ENCODE measurements at regions not wholly inside any gene's neighbourhood (a gene's known extent, or its start where the extent isn't known, plus 50 kb on each side); places are given as distances from the start of the nearest gene placed in this dataset.
"Not testable (repeated sequence)": the region's sequence is repeated elsewhere in the genome, so short reads cannot be mapped to it uniquely, and the experiment has no call there.

- TF ChIP-seq POLR2A (IDR thresholded peaks at IDR 0.05), result no peak
- TF ChIP-seq, protein P1, sequence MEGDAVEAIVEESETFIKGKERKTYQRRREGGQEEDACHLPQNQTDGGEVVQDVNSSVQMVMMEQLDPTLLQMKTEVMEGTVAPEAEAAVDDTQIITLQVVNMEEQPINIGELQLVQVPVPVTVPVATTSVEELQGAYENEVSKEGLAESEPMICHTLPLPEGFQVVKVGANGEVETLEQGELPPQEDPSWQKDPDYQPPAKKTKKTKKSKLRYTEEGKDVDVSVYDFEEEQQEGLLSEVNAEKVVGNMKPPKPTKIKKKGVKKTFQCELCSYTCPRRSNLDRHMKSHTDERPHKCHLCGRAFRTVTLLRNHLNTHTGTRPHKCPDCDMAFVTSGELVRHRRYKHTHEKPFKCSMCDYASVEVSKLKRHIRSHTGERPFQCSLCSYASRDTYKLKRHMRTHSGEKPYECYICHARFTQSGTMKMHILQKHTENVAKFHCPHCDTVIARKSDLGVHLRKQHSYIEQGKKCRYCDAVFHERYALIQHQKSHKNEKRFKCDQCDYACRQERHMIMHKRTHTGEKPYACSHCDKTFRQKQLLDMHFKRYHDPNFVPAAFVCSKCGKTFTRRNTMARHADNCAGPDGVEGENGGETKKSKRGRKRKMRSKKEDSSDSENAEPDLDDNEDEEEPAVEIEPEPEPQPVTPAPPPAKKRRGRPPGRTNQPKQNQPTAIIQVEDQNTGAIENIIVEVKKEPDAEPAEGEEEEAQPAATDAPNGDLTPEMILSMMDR (IDR thresholded peaks at IDR 0.05), result no peak
- H3K4me3 ChIP-seq (ENCODE audit: low read depth, poor library complexity, severe bottlenecking), result no peak overlapping the region
- no peak for DNase-seq (ENCODE audit: low spot score in 2 of 2)
- intact Hi-C loops (cut with DNase I; ENCODE audit: low total_unique reads), result no loop called here
- WGBS, 2 donors, result 64 to 67% methylated on average over 3 of the region's 3 CpGs
Measured at GRCh38 chr4:160362478-160362877, 1259.6 kb downstream of the RAPGEF2 start.

GRCh38 chr4:160364217-160364616 lies 1261.3 kb downstream of the RAPGEF2 start:
- TF ChIP-seq POLR2A (IDR thresholded peaks at IDR 0.05), result no peak
- TF ChIP-seq, protein P1 (IDR thresholded peaks at IDR 0.05), result no peak
- no peak overlapping the region for H3K4me3 ChIP-seq (ENCODE audit: low read depth, poor library complexity, severe bottlenecking)
- intact Hi-C loops (cut with DNase I; ENCODE audit: low total_unique reads), result no loop called here
- no peak for DNase-seq (ENCODE audit: low spot score in 2 of 2)

DNA sequence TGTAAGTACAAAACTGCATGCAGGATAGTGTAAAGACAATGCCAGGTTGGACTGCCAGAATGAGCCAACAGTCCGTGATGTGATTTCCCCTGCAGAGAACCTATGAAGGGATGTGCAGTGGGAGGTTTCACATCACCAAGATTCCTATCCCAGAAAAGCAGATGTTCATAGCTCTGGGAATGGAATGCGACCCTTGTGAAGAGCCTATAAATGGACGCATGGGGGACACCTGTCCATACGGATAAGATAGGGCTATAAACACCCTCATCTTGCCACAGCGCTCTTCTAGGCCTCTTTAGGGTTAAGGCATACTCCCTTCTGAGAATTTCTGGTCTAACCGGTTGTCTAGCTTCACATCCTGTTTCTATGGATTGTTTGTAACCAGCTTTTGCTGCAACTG lies 1261.8 kb downstream of the RAPGEF2 start:
- intact Hi-C loops (cut with DNase I; ENCODE audit: low total_unique reads); H3K4me3 ChIP-seq (ENCODE audit: low read depth, poor library complexity, severe bottlenecking); DNase-seq (ENCODE audit: low spot score in 2 of 2): not testable (repeated sequence)
- 33 to 36% methylated on average over 5 to 6 of the region's 6 CpGs for WGBS, 2 donors

- H3K4me3 ChIP-seq (ENCODE audit: low read depth, poor library complexity, severe bottlenecking); DNase-seq (ENCODE audit: low spot score in 2 of 2); intact Hi-C loops (cut with DNase I; ENCODE audit: low total_unique reads): not testable (repeated sequence)
- 44 to 46% methylated on average over 8 of the region's 8 CpGs for WGBS, 2 donors
Measured at GRCh38 chr4:160365383-160365782, 1262.5 kb downstream of the RAPGEF2 start.

DNA sequence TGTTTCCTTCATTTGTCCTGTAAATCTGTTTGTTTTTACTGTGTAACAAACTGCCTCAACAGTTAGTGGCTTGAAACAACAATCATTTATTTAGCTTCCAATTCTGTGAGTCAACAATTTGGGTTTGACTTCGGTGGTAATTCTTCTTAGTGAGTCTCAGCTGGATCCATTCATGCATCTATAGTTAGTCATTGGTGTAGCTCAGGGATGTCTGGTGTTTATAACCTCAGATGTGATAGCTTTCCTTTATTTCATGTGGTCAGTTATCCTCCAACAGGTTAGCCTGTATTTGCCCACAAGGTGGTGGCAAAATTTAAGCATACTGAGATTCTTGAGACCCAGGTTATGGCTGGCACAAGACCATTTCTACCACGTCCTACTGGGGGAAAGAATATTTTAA lies 1267.2 kb downstream of the RAPGEF2 start:
- intact Hi-C loops (cut with DNase I; ENCODE audit: low total_unique reads), result no loop called here
- WGBS, 2 donors, result 62 to 70% methylated on average over 2 of the region's 2 CpGs
- TF ChIP-seq, protein P1 (IDR thresholded peaks at IDR 0.05), result no peak
- TF ChIP-seq POLR2A (IDR thresholded peaks at IDR 0.05), result no peak
- DNase-seq (ENCODE audit: low spot score in 2 of 2), result no peak
- no peak overlapping the region for H3K4me3 ChIP-seq (ENCODE audit: low read depth, poor library complexity, severe bottlenecking)

DNA sequence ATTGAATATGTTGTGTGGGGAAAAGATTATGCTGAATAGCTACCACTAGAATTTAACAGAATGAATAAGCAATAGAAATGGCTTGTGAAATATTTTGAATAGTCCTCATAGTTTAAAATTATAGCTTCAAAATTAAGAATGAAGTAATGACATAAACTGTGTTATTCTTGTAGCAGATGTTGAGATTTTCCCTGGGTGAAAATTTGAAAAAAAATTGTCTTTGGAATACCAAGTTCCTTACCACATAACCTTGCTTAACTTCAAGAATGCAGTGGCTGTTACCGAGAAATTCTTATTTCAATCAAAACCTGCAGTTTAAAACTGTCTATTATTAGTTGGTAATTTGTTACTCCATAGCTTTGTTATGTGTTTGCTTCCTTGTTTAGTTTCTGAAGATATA lies 1268.6 kb downstream of the RAPGEF2 start:
- H3K4me3 ChIP-seq (ENCODE audit: low read depth, poor library complexity, severe bottlenecking), result no peak overlapping the region
- WGBS, 2 donors, result 68 to 80% methylated on average over 1 of the region's 1 CpG
- no peak for DNase-seq (ENCODE audit: low spot score in 2 of 2)
- TF ChIP-seq POLR2A (IDR thresholded peaks at IDR 0.05), result no peak
- TF ChIP-seq, protein P1 (IDR thresholded peaks at IDR 0.05), result no peak
- intact Hi-C loops (cut with DNase I; ENCODE audit: low total_unique reads), result no loop called here

DNA sequence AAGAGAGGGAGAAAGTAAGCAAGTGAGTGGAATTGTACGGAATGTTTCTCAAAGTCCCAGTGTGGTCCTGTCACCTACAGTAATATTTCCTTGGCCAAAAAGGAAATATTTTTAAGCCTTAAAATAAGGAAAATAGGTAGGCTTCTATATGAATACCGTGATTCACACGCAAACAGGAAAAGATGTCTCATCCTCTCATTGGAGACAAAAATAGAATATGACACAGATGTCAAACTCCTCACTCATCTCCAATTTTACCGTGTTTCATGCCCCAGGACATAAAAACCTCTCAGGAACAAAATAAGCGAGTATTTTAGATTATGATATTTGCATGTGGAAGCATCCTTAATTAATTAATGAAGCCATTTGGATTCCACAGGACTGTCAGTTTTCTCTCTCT lies 1269.5 kb downstream of the RAPGEF2 start:
- DNase-seq (ENCODE audit: low spot score in 2 of 2), result no peak
- H3K4me3 ChIP-seq (ENCODE audit: low read depth, poor library complexity, severe bottlenecking), result no peak overlapping the region
- intact Hi-C loops (cut with DNase I; ENCODE audit: low total_unique reads), result no loop called here
- WGBS, 2 donors, result 58 to 60% methylated on average over 5 of the region's 5 CpGs
- TF ChIP-seq, protein P1 (IDR thresholded peaks at IDR 0.05), result no peak
- no peak for TF ChIP-seq POLR2A (IDR thresholded peaks at IDR 0.05)

Measured in lower leg skin (tissue), 4 donors.